PC-3 (cell line): ENCODE measurements at regions not wholly inside any gene's neighbourhood (a gene's known extent, or its start where the extent isn't known, plus 50 kb on each side); places are given as distances from the start of the nearest gene placed in this dataset.

Experiments
- ATAC-seq: fragments of 200-7000 bp; cut with Tn5 transposase; 2 replicates; pipeline ENCODE4 v1.9.1; 2020; ENCODE audit warnings: mild to moderate bottlenecking, moderate library complexity
- BruUV-seq: library from RNA; stranded (reverse); fragments of 400-500 nt; replicated peaks from 2 replicates; lab custom pipeline; 2021; lab: Mats Ljungman, UMichigan
- CTCF ChIA-PET: fragments of 300-600 bp; sonication (Branson Sonifier 250); formaldehyde crosslinking; loops from one replicate; lab custom pipeline; 2022; ENCODE audit warnings: antibody characterized with exemption; lab: Charles Lee
- POLR2A ChIA-PET: fragments of 300-600 bp; sonication (Branson Sonifier 250); formaldehyde crosslinking; loops from one replicate; lab custom pipeline; 2022; ENCODE audit warnings: antibody characterized with exemption; ENCODE audit not compliant: unreplicated experiment; lab: Charles Lee
- DNase-seq: peaks from one replicate; pipeline ENCODE4 v3.0.0-alpha.2; 2015
- H2AFZ ChIP-seq: fragments of 300-600 bp; sonication (generic); 2 replicates; pipeline ENCODE4 v1.6.0; 2016; ENCODE audit warnings: antibody characterized with exemption, low read length
- H3F3A ChIP-seq: fragments of 300-600 bp; sonication (generic); one replicate; pipeline ENCODE4 v1.6.0; 2017; ENCODE audit warnings: antibody characterized with exemption, low read length, control low read depth, mild to moderate bottlenecking; ENCODE audit not compliant: unreplicated experiment
- H3K27ac ChIP-seq: fragments of 300-600 bp; sonication (generic); 2 replicates; pipeline ENCODE4 v1.5.1; 2016; ENCODE audit warnings: mild to moderate bottlenecking, low read length
- H3K27me3 ChIP-seq: fragments of 300-600 bp; sonication (generic); 2 replicates; pipeline ENCODE4 v1.6.1; 2016; ENCODE audit warnings: low read length, mixed read lengths
- H3K36me3 ChIP-seq: fragments of 300-600 bp; sonication (generic); 2 replicates; pipeline ENCODE4 v1.6.1; 2016; ENCODE audit warnings: low read depth, mixed run types, low read length, mixed read lengths
- H3K4me1 ChIP-seq: fragments of 300-600 bp; sonication (generic); 2 replicates; pipeline ENCODE4 v1.5.1; 2016; ENCODE audit warnings: low read length; ENCODE audit not compliant: insufficient read depth
- H3K4me2 ChIP-seq: fragments of 300-600 bp; sonication (generic); 2 replicates; pipeline ENCODE4 v1.6.0; 2016; ENCODE audit warnings: low read length
- H3K4me3 ChIP-seq: fragments of 300-600 bp; sonication (generic); 2 replicates; pipeline ENCODE4 v1.5.1; 2016; ENCODE audit warnings: mild to moderate bottlenecking, low read length, mixed read lengths
- H3K79me2 ChIP-seq: fragments of 300-600 bp; sonication (generic); 2 replicates; pipeline ENCODE4 v1.6.1; 2017; ENCODE audit warnings: low read length, mixed read lengths
- H3K9ac ChIP-seq: fragments of 300-600 bp; sonication (generic); 2 replicates; pipeline ENCODE4 v1.6.0; 2016; ENCODE audit warnings: mild to moderate bottlenecking, low read length
- H3K9me2 ChIP-seq: fragments of 300-600 bp; sonication (generic); replicated peaks from 2 replicates; pipeline ENCODE4 v1.6.1; 2016; ENCODE audit warnings: mixed run types, low read length, mixed read lengths
- H3K9me3 ChIP-seq: fragments of 300-600 bp; sonication (generic); 2 replicates; pipeline ENCODE4 v1.6.1; 2016; ENCODE audit warnings: low read length, mixed read lengths
- H4K20me1 ChIP-seq: fragments of 300-600 bp; sonication (generic); 2 replicates; pipeline ENCODE4 v1.6.1; 2016; ENCODE audit warnings: low read length, mixed read lengths
- EZH2 ChIP-seq: fragments of 300-600 bp; sonication (generic); IDR thresholded peaks from one replicate; pipeline ENCODE4 v1.6.1; 2017; ENCODE audit warnings: antibody characterized with exemption, mild to moderate bottlenecking, low read length; ENCODE audit not compliant: unreplicated experiment
- EZH2phosphoT487 ChIP-seq: fragments of 300-600 bp; sonication (generic); IDR thresholded peaks from 2 replicates; pipeline ENCODE4 v1.6.1; 2018; ENCODE audit warnings: mild to moderate bottlenecking, antibody characterized with exemption, low read length, borderline replicate concordance
- intact Hi-C: fragments of 100-400 bp; cut with micrococcal nuclease; formaldehyde crosslinking; loops from 2 replicates; pipeline ENCODE4 v1.9.0; 2023
- TF ChIP-seq, protein P1 (sequence below): fragments of 300-600 bp; sonication (generic); conservative IDR thresholded peaks from 2 replicates; pipeline ENCODE4 v1.5.1; 2017; ENCODE audit warnings: antibody characterized with exemption, low read depth, mild to moderate bottlenecking, low read length

- no peaks in the 10 kb centered on the region for H3F3A ChIP-seq
- no peaks in the 10 kb centered on the region for H3K9me2 ChIP-seq
- no peak overlapping the region for H2AFZ ChIP-seq
- intact Hi-C loops, result no loop called here
- H3K27ac ChIP-seq, result no peak overlapping the region
- BruUV-seq, result no TSS peak
- POLR2A ChIA-PET, result no interaction called here
- no peak overlapping the region for H3K9ac ChIP-seq
- no peaks in the 10 kb centered on the region for H3K4me1 ChIP-seq
- H3K36me3 ChIP-seq, result no peaks in the 10 kb centered on the region
- CTCF ChIA-PET, result no interaction called here
- H4K20me1 ChIP-seq, result no peaks in the 10 kb centered on the region
- H3K27me3 ChIP-seq, result no peaks in the 10 kb centered on the region
- no peaks in the 10 kb centered on the region for H3K79me2 ChIP-seq
- TF ChIP-seq, protein P1, sequence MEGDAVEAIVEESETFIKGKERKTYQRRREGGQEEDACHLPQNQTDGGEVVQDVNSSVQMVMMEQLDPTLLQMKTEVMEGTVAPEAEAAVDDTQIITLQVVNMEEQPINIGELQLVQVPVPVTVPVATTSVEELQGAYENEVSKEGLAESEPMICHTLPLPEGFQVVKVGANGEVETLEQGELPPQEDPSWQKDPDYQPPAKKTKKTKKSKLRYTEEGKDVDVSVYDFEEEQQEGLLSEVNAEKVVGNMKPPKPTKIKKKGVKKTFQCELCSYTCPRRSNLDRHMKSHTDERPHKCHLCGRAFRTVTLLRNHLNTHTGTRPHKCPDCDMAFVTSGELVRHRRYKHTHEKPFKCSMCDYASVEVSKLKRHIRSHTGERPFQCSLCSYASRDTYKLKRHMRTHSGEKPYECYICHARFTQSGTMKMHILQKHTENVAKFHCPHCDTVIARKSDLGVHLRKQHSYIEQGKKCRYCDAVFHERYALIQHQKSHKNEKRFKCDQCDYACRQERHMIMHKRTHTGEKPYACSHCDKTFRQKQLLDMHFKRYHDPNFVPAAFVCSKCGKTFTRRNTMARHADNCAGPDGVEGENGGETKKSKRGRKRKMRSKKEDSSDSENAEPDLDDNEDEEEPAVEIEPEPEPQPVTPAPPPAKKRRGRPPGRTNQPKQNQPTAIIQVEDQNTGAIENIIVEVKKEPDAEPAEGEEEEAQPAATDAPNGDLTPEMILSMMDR, result no peak
- TF ChIP-seq EZH2, result no peak
- no peak for TF ChIP-seq EZH2phosphoT487
- no peak for ATAC-seq
- no peak for DNase-seq
- no peak overlapping the region for H3K4me3 ChIP-seq
- H3K4me2 ChIP-seq, result no peak overlapping the region
- no peaks in the 10 kb centered on the region for H3K9me3 ChIP-seq
Observed at GRCh38 chr16:9522614-9523013, 431.2 kb downstream of the HAPSTR1 start.

- BruUV-seq, result no TSS peak
- H3K4me3 ChIP-seq, result no peak overlapping the region
- H3K9me2 ChIP-seq, result no peaks in the 10 kb centered on the region
- no peaks in the 10 kb centered on the region for H3K79me2 ChIP-seq
- H3K4me2 ChIP-seq, result no peak overlapping the region
- H3F3A ChIP-seq, result no peaks in the 10 kb centered on the region
- CTCF ChIA-PET, result no interaction called here
- ATAC-seq, result no peak
- TF ChIP-seq EZH2phosphoT487 (no peak), EZH2 (no peak)
- TF ChIP-seq, protein P1, result no peak
- no peak overlapping the region for H3K9ac ChIP-seq
- no peaks in the 10 kb centered on the region for H3K9me3 ChIP-seq
- DNase-seq, result no peak
- H3K4me1 ChIP-seq, result no peaks in the 10 kb centered on the region
- no peaks in the 10 kb centered on the region for H3K36me3 ChIP-seq
- no peak overlapping the region for H2AFZ ChIP-seq
- H4K20me1 ChIP-seq, result no peaks in the 10 kb centered on the region
- no peak overlapping the region for H3K27ac ChIP-seq
- intact Hi-C loops, result no loop called here
- POLR2A ChIA-PET, result no interaction called here
- H3K27me3 ChIP-seq, result no peaks in the 10 kb centered on the region
Observed at GRCh38 chr16:9523994-9524393, 432.6 kb downstream of the HAPSTR1 start.

GRCh38 chr16:9525037-9525436 is 433.6 kb downstream of the HAPSTR1 start:
- Histone ChIP-seq H3K4me1 (no peaks in the 10 kb centered on the region), H3K27me3 (no peaks in the 10 kb centered on the region), H3K4me3 (no peak overlapping the region), H3K27ac (no peak overlapping the region), H3K9ac (no peak overlapping the region), H3K79me2 (no peaks in the 10 kb centered on the region), H3F3A (no peaks in the 10 kb centered on the region), H3K9me3 (no peaks in the 10 kb centered on the region), H3K4me2 (no peak overlapping the region), H3K9me2 (no peaks in the 10 kb centered on the region), H3K36me3 (no peaks in the 10 kb centered on the region), H4K20me1 (no peaks in the 10 kb centered on the region), H2AFZ (no peak overlapping the region)
- BruUV-seq, result no TSS peak
- intact Hi-C loops, result no loop called here
- no peak for DNase-seq
- ATAC-seq, result no peak
- POLR2A ChIA-PET, result no interaction called here
- TF ChIP-seq, protein P1, result no peak
- TF ChIP-seq EZH2phosphoT487 (no peak), EZH2 (no peak)
- CTCF ChIA-PET, result no interaction called here
